H1 (cell line): ENCODE measurements at regions not wholly inside any gene's neighbourhood (a gene's known extent, or its start where the extent isn't known, plus 50 kb on each side); places are given as distances from the start of the nearest gene placed in this dataset.

Experiments used
- CTCF ChIA-PET: fragments of 300-600 bp; sonication (Branson Sonifier 250); formaldehyde crosslinking; loops from one replicate; lab custom pipeline; 2021; ENCODE audit not compliant: partially characterized antibody; lab: Charles Lee
- POLR2A ChIA-PET: fragments of 300-600 bp; sonication (Branson Sonifier 250); formaldehyde crosslinking; loops from one replicate; lab custom pipeline; 2021; ENCODE audit warnings: inconsistent platforms; ENCODE audit not compliant: partially characterized antibody; lab: Charles Lee
- DNase-seq, 2 experiments: peaks; one replicate each; pipeline versions ENCODE4 v3.0.0 to v3.0.0-alpha.2; 2010 to 2022; ENCODE audit warnings: low spot score in 2 of 2, low read depth in 1 of 2, mixed read lengths in 1 of 2
- FAIRE-seq: peaks from 2 replicates; lab custom pipeline; 2011; peaks lifted over from hg19 to GRCh38; lab: Jason Lieb, UNC
- H2AFZ ChIP-seq: 2 replicates; pipeline ENCODE4 v1.8.1; 2012; ENCODE audit warnings: low read length, inconsistent platforms
- H2AK5ac ChIP-seq: 2 replicates; pipeline ENCODE4 v1.6.1; 2013; ENCODE audit warnings: low read depth, low read length
- H2BK120ac ChIP-seq: replicated peaks from 2 replicates; pipeline ENCODE3; 2013; ENCODE audit warnings: low read depth, low read length, inconsistent platforms
- H2BK12ac ChIP-seq: 2 replicates; pipeline ENCODE4 v1.6.1; 2013; ENCODE audit warnings: low read depth, low read length
- H2BK15ac ChIP-seq: 2 replicates; pipeline ENCODE4 v1.6.1; 2013; ENCODE audit warnings: low read length
- H2BK20ac ChIP-seq: 2 replicates; pipeline ENCODE4 v1.6.1; 2013; ENCODE audit warnings: low read length
- H2BK5ac ChIP-seq: 2 replicates; pipeline ENCODE4 v1.6.1; 2013; ENCODE audit warnings: low read depth, low read length
- H3K14ac ChIP-seq: 2 replicates; pipeline ENCODE4 v1.6.1; 2013; ENCODE audit warnings: inconsistent platforms; ENCODE audit not compliant: insufficient read length
- H3K18ac ChIP-seq: 2 replicates; pipeline ENCODE4 v1.6.1; 2013; ENCODE audit warnings: low read length; ENCODE audit errors: extremely low read depth
- H3K23ac ChIP-seq: 2 replicates; pipeline ENCODE4 v1.6.1; 2013; ENCODE audit warnings: inconsistent platforms; ENCODE audit not compliant: insufficient read length
- H3K23me2 ChIP-seq: 2 replicates; pipeline ENCODE4 v1.6.1; 2013; ENCODE audit warnings: low read depth, low read length
- H3K27ac ChIP-seq: 2 replicates; pipeline ENCODE4 v1.6.1; 2011; ENCODE audit warnings: low read depth, low read length, inconsistent platforms
- H3K27me3 ChIP-seq, 4 experiments: replicated peaks in 1 of 4; 1 replicate in 1 of 4; 2 replicates in 3 of 4; pipeline versions ENCODE4 v1.6.1 to v1.8.1; 2011 to 2013; ENCODE audit warnings: low read length in 3 of 4, mild to moderate bottlenecking in 3 of 4, inconsistent platforms in 2 of 4, mixed read lengths in 2 of 4, moderate library complexity in 1 of 4; ENCODE audit not compliant: control insufficient read depth in 3 of 4, insufficient read depth in 3 of 4; ENCODE audit errors: extremely low read depth in 1 of 4
- H3K36me3 ChIP-seq, 4 experiments: 2 replicates each; pipeline versions ENCODE4 v1.6.1 to v1.8.1; 2011 to 2013; ENCODE audit warnings: mild to moderate bottlenecking in 4 of 4, low read length in 3 of 4, moderate library complexity in 2 of 4, control low read depth in 1 of 4, inconsistent platforms in 1 of 4; ENCODE audit not compliant: insufficient read depth in 4 of 4, control insufficient read depth in 2 of 4
- H3K4ac ChIP-seq: replicated peaks from 2 replicates; pipeline ENCODE3; 2013; ENCODE audit warnings: low read length, low read depth, mixed read lengths, inconsistent platforms; ENCODE audit not compliant: insufficient read length
- H3K4me1 ChIP-seq, 4 experiments: replicated peaks in 1 of 4; 1 replicate in 1 of 4; 2 replicates in 3 of 4; pipeline versions ENCODE4 v1.6.1 to v1.8.1; 2011 to 2013; ENCODE audit warnings: low read length in 3 of 4, inconsistent platforms in 2 of 4, mixed read lengths in 1 of 4; ENCODE audit not compliant: insufficient read depth in 4 of 4, control insufficient read depth in 3 of 4
- H3K4me2 ChIP-seq, 2 experiments: 2 replicates each; pipeline versions ENCODE4 v1.6.1 to v1.8.1; 2011 to 2013; ENCODE audit warnings: low read depth in 2 of 2, low read length in 2 of 2, control low read depth in 1 of 2, inconsistent platforms in 1 of 2, mild to moderate bottlenecking in 1 of 2; ENCODE audit not compliant: insufficient read depth in 1 of 2
- H3K4me3 ChIP-seq, 4 experiments: fragments of 200-600, 300-600 bp in 1 of 4; sonication (generic), shearing (Covaris generic), sonication (Bioruptor Twin) in 1 of 4; 2 replicates each; pipeline versions ENCODE4 v1.5.1 to v1.8.1; 2011 to 2016; ENCODE audit warnings: low read length in 4 of 4, low read depth in 3 of 4, control low read depth in 2 of 4, inconsistent platforms in 2 of 4, mild to moderate bottlenecking in 2 of 4, mixed read lengths in 1 of 4, moderate library complexity in 1 of 4; ENCODE audit not compliant: insufficient read depth in 2 of 4; ENCODE audit errors: extremely low read depth in 1 of 4
- H3K56ac ChIP-seq: replicated peaks from 2 replicates; pipeline ENCODE3; 2013; ENCODE audit warnings: low read depth, mild to moderate bottlenecking, mixed read lengths, low read length, inconsistent platforms; ENCODE audit not compliant: insufficient read length
- H3K79me1 ChIP-seq: 2 replicates; pipeline ENCODE4 v1.6.1; 2013; ENCODE audit warnings: low read depth, low read length, control low read depth
- H3K79me2 ChIP-seq, 2 experiments: 2 replicates each; pipeline versions ENCODE4 v1.6.1 to v1.8.1; 2012 to 2013; ENCODE audit warnings: low read length in 2 of 2, mild to moderate bottlenecking in 2 of 2, inconsistent platforms in 1 of 2; ENCODE audit not compliant: insufficient read depth in 2 of 2, control insufficient read depth in 1 of 2
- H3K9ac ChIP-seq, 4 experiments: replicated peaks in 1 of 4; 1 replicate in 1 of 4; 2 replicates in 3 of 4; pipeline versions ENCODE4 v1.6.1 to v1.8.1; 2011 to 2013; ENCODE audit warnings: low read depth in 3 of 4, low read length in 3 of 4, control low read depth in 2 of 4, mild to moderate bottlenecking in 2 of 4, moderate library complexity in 2 of 4, inconsistent platforms in 1 of 4; ENCODE audit errors: extremely low read depth in 1 of 4
- H3K9me3 ChIP-seq, 2 experiments: 2 replicates each; pipeline versions ENCODE4 v1.6.1 to v1.8.1; 2012 to 2013; ENCODE audit warnings: mild to moderate bottlenecking in 2 of 2, moderate library complexity in 2 of 2, control low read depth in 1 of 2, inconsistent platforms in 1 of 2, low read depth in 1 of 2, low read length in 1 of 2, mixed read lengths in 1 of 2; ENCODE audit not compliant: insufficient read depth in 2 of 2
- H4K20me1 ChIP-seq, 2 experiments: replicated peaks in 1 of 2; 2 replicates each; pipeline versions ENCODE3 to v1.8.1; 2011 to 2013; ENCODE audit warnings: inconsistent platforms in 2 of 2, low read length in 2 of 2, mild to moderate bottlenecking in 1 of 2; ENCODE audit not compliant: insufficient read depth in 2 of 2, control insufficient read depth in 1 of 2
- H4K5ac ChIP-seq: 2 replicates; pipeline ENCODE4 v1.6.1; 2013; ENCODE audit warnings: low read length, low read depth, mixed read lengths, inconsistent platforms; ENCODE audit not compliant: insufficient read length
- H4K8ac ChIP-seq: 2 replicates; pipeline ENCODE4 v1.8.0; 2013; ENCODE audit warnings: mild to moderate bottlenecking, moderate library complexity, low read length, inconsistent platforms; ENCODE audit not compliant: insufficient read depth; ENCODE audit errors: extremely low read depth
- H4K91ac ChIP-seq: replicated peaks from 2 replicates; pipeline ENCODE3; 2013; ENCODE audit warnings: low read length, mixed read lengths, inconsistent platforms; ENCODE audit not compliant: insufficient read length
- ASH2L ChIP-seq: fragments of 200-600, 300-600 bp; sonication (generic); IDR thresholded peaks from one replicate; pipeline ENCODE4 v1.7.1; 2017; ENCODE audit warnings: low read length
- BRCA1 ChIP-seq: IDR thresholded peaks from 2 replicates; pipeline ENCODE4 v1.6.1; 2012; ENCODE audit warnings: low read depth, low read length, improper control_type of control experiment
- JUN ChIP-seq: IDR thresholded peaks from 2 replicates; pipeline ENCODE4 v1.6.1; 2011; ENCODE audit warnings: low read depth, mild to moderate bottlenecking, improper control_type of control experiment, low read length
- POLR2AphosphoS5 ChIP-seq: IDR thresholded peaks from 2 replicates; pipeline ENCODE4 v1.6.1; 2011; ENCODE audit warnings: low read depth, low read length
- SP4 ChIP-seq: IDR thresholded peaks from 2 replicates; pipeline ENCODE4 v1.6.1; 2012; ENCODE audit warnings: low read length, inconsistent platforms
- TEAD4 ChIP-seq: IDR thresholded peaks from 2 replicates; pipeline ENCODE4 v1.6.1; 2012; ENCODE audit warnings: low read depth, low read length, inconsistent platforms, mixed read lengths
- ZNF274 ChIP-seq: IDR thresholded peaks from 2 replicates; pipeline ENCODE4 v1.7.0; 2012; ENCODE audit warnings: low read length, borderline replicate concordance; ENCODE audit errors: extremely low read depth
- WGBS, 2 experiments: shearing (Covaris generic) in 1 of 2; methylation state at CpG; one replicate each; pipeline versions ENCODE4 v1.1.6 to v1.1.7; 2013 to 2015; ENCODE audit warnings: low lambda C conversion rate in 2 of 2, mixed read lengths in 2 of 2, inconsistent platforms in 1 of 2, low coverage in 1 of 2, missing lambda C conversion rate in 1 of 2; ENCODE audit not compliant: insufficient replicate concordance in 2 of 2, insufficient coverage in 1 of 2, insufficient read length in 1 of 2; ENCODE audit errors: extremely low coverage in 1 of 2, missing lambda C conversion rate in 1 of 2; 5-methylcytosine and 5-hydroxymethylcytosine counted together
- TF ChIP-seq, protein P1 (sequence below), 3 experiments: IDR thresholded peaks; 1 replicate in 2 of 3; 2 replicates in 1 of 3; pipeline versions ENCODE4 v1.5.1 to v1.6.1; 2011; ENCODE audit warnings: low read length in 3 of 3, mild to moderate bottlenecking in 3 of 3, inconsistent platforms in 2 of 3, low read depth in 1 of 3, moderate library complexity in 1 of 3; ENCODE audit not compliant: insufficient read depth in 1 of 3; ENCODE audit errors: control extremely low read depth in 1 of 3
- TF ChIP-seq, protein P2 (sequence below): IDR thresholded peaks from 2 replicates; pipeline ENCODE4 v1.6.1; 2012; ENCODE audit warnings: inconsistent platforms

DNA sequence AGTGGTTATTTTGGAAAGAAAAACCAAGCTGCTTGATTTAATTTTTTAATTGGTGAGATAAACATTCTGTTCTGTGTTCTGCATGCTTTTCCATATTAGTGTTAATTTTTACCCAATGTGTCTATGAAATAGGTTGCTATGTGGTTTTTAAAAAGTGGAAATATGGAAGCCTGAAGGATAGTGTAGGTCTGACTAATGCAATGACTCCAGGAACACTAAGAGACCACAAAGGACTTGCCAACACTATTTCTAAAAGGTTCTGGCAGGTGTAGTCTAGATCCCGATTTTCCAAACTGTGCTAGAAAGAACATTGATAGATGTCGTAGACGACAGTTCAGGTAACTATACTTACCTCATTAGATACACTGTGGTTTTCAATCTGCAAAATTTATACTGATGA lies 877.4 kb upstream of the GOT2 start:
- Histone ChIP-seq H4K91ac (no peak overlapping the region), H3K9me3 (no peaks in the 10 kb centered on the region), H4K20me1 (no peaks in the 10 kb centered on the region), H2AFZ (no peak overlapping the region), H3K56ac (no peak overlapping the region), H3K79me2 (no peaks in the 10 kb centered on the region), H2BK20ac (no peak overlapping the region), H3K36me3 (no peaks in the 10 kb centered on the region), H2BK5ac (no peak overlapping the region), H4K8ac (no peak overlapping the region), H3K4ac (no peak overlapping the region), H3K23me2 (no peaks in the 10 kb centered on the region), H2BK120ac (no peak overlapping the region), H2AK5ac (no peak overlapping the region), H3K79me1 (no peaks in the 10 kb centered on the region), H3K9ac (no peak overlapping the region), H3K23ac (no peak overlapping the region), H3K4me1 (no peaks in the 10 kb centered on the region; a peak in 1 of 7 replicates), H2BK15ac (no peak overlapping the region), H2BK12ac (no peak overlapping the region), H3K18ac (no peak overlapping the region), H3K14ac (no peak overlapping the region), H3K27ac (no peak overlapping the region), H3K4me3 (no peak overlapping the region), H3K27me3 (peaks cover 0 to 1% (median 0%) of the 10 kb centered on the region in 4 experiments; a peak in 1 of 7 replicates), H3K4me2 (no peak overlapping the region), H4K5ac (no peak overlapping the region)
- ChIA-PET CTCF (no interaction called here), POLR2A (no interaction called here)
- no peak for DNase-seq
- TF ChIP-seq TEAD4 (no peak), ZNF274 (no peak), SP4 (no peak), POLR2AphosphoS5 (no peak), ASH2L (no peak), BRCA1 (no peak), JUN (no peak)
- TF ChIP-seq, protein P1, sequence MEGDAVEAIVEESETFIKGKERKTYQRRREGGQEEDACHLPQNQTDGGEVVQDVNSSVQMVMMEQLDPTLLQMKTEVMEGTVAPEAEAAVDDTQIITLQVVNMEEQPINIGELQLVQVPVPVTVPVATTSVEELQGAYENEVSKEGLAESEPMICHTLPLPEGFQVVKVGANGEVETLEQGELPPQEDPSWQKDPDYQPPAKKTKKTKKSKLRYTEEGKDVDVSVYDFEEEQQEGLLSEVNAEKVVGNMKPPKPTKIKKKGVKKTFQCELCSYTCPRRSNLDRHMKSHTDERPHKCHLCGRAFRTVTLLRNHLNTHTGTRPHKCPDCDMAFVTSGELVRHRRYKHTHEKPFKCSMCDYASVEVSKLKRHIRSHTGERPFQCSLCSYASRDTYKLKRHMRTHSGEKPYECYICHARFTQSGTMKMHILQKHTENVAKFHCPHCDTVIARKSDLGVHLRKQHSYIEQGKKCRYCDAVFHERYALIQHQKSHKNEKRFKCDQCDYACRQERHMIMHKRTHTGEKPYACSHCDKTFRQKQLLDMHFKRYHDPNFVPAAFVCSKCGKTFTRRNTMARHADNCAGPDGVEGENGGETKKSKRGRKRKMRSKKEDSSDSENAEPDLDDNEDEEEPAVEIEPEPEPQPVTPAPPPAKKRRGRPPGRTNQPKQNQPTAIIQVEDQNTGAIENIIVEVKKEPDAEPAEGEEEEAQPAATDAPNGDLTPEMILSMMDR (IDR thresholded peaks at IDR 0.05; ENCODE audit: control extremely low read depth in 1 of 3, insufficient read depth in 1 of 3, low read depth in 1 of 3, low read length in 3 of 3) = no peak
- TF ChIP-seq, protein P2, sequence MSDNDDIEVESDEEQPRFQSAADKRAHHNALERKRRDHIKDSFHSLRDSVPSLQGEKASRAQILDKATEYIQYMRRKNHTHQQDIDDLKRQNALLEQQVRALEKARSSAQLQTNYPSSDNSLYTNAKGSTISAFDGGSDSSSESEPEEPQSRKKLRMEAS = no peak
- WGBS, 2 experiments = 66% methylated on average over 3 of the region's 3 CpGs; no CpG with 5 or more reads in 1 of the 2 experiments
- FAIRE-seq = no peak
